ENCODE measurements at regions not wholly inside any gene's neighbourhood (a gene's known extent, or its start where the extent isn't known, plus 50 kb on each side); places are given as distances from the start of the nearest gene placed in this dataset.

GRCh38 chr9:99447951-99448350 is 225.9 kb downstream of the SEC61B start:
- no peak for TF ChIP-seq EP300 (IDR thresholded peaks at IDR 0.05)
- TF ChIP-seq, protein P1, sequence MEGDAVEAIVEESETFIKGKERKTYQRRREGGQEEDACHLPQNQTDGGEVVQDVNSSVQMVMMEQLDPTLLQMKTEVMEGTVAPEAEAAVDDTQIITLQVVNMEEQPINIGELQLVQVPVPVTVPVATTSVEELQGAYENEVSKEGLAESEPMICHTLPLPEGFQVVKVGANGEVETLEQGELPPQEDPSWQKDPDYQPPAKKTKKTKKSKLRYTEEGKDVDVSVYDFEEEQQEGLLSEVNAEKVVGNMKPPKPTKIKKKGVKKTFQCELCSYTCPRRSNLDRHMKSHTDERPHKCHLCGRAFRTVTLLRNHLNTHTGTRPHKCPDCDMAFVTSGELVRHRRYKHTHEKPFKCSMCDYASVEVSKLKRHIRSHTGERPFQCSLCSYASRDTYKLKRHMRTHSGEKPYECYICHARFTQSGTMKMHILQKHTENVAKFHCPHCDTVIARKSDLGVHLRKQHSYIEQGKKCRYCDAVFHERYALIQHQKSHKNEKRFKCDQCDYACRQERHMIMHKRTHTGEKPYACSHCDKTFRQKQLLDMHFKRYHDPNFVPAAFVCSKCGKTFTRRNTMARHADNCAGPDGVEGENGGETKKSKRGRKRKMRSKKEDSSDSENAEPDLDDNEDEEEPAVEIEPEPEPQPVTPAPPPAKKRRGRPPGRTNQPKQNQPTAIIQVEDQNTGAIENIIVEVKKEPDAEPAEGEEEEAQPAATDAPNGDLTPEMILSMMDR (IDR thresholded peaks at IDR 0.05) = no peak
- TF ChIP-seq POLR2A (IDR thresholded peaks at IDR 0.05) = no peak
- TF ChIP-seq POLR2AphosphoS5 (IDR thresholded peaks at IDR 0.05) = no peak

All from upper lobe of left lung (tissue), 4 donors.